Fibroblast of skin of left quadriceps (primary cell): ENCODE measurements at regions not wholly inside any gene's neighbourhood (a gene's known extent, or its start where the extent isn't known, plus 50 kb on each side); places are given as distances from the start of the nearest gene placed in this dataset.
"Not testable (repeated sequence)": the region's sequence is repeated elsewhere in the genome, so short reads cannot be mapped to it uniquely, and the experiment has no call there.

Experiments used
- DNase-seq, 2 experiments: peaks; one replicate each; pipeline ENCODE4 v3.0.0-alpha.2; 2013; ENCODE audit warnings: low read depth in 2 of 2

- DNase-seq, result no peak
These were observed 1019.4 kb downstream of the EPHA7 start for GRCh38 chr6:92399911-92400310.

DNA sequence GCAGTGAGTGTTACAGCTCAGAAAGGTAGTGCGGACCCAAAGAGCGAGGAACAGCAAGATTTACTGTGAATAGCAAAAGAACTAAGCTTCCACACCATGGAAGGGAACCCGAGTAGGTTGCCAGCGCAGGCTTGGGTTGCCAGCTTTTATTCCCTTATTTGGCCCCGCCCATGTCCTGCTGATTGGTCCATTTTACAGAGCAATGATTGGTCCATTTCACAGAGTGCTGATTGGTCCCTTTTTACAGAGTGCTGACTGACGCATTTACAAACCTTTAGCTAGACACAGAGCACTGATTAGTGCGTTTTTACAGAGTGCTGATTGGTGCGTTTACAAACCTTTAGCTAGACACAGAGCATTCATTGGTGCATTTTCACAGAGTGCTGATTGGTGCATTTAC is 1030.7 kb downstream of the EPHA7 start:
- DNase-seq, result not testable (repeated sequence)

GRCh38 chr6:92380803-92381601 is 1038.4 kb downstream of the EPHA7 start:
- DNase-seq, result no peak

DNA sequence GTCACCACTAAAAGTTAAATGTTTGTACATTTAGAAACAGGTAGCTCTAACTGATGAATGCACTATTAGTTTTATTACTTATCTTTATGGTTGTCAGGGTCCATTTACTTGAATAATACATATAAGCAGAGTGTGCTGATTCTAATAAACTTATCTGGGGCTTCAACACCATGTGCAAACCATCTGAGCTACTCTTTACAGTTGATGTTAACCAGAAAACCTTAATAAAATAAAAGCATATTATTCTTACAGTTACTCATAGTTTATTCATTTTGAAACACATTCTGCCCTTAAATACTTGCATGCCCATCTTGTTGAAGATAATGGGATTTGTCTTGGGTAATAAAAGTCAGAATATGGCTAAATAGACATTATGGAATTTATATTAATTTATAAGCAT is 1042.2 kb downstream of the EPHA7 start:
- DNase-seq, result no peak

GRCh38 chr6:92376691-92377090 is 1042.7 kb downstream of the EPHA7 start:
- DNase-seq, result no peak

DNA sequence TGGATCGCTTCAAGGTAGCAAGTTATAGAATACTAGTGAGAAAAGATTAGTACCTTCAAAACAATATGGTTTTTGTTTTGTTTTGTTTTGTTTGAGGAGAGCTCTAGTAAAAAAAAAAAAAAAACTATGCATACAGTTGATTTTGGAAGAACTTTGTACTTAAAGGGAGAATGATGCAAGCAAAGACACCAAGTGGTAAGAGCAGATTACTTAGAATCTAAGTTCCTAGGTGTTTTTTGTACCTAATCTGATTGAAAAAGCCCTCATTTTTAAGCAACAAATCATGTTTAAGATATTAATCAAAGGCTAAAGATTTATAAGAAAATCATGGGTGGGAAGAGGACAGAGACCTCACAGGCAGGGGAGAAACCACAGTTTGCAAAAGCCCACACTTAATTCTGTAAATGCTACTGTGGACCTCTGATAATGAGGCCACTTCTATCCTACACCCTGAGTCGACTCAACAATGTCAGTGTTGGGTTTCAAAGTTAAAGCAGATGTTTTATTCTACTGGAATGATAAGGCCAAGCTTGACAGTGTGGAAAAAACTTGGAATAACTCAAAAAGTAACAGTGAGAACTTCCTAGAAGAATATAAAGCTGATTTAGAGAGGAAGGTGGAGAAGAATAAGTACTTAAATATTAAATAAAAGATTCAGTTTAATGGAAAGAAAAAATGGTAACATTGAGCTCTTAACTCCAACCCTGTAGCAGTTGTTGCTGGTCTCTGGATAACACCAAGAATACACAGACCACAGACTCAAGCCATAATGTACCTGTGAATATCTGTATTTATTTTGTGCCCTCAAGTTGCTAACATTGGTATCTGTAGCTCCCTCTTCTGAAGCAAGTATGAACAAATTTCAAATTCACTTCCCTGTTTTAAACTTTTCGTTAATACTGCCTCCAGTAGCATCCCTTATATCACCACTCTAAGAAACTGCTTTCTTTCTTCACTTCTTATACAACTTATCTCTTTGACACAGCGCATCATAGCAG is 1047.8 kb downstream of the EPHA7 start:
- no peak for DNase-seq

DNA sequence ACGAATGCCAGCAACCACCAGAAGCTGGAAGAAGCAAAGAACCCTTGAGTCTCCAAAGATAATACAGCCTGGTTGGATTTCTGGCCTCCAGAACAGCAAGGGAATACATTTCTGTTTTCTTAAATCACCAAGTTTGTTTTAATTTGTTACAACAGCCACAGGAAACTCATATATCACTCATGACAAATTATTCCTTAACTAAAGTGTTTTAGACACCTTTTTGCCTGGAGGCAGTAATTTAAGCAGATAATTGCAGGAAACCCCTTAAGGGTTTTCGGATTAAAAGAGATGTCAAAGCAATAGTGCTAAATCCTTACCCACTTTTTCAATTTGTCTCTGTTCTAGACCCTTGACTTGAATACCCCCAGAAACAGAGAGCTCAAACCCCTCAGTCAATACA is 1050.0 kb downstream of the EPHA7 start:
- no peak for DNase-seq

DNA sequence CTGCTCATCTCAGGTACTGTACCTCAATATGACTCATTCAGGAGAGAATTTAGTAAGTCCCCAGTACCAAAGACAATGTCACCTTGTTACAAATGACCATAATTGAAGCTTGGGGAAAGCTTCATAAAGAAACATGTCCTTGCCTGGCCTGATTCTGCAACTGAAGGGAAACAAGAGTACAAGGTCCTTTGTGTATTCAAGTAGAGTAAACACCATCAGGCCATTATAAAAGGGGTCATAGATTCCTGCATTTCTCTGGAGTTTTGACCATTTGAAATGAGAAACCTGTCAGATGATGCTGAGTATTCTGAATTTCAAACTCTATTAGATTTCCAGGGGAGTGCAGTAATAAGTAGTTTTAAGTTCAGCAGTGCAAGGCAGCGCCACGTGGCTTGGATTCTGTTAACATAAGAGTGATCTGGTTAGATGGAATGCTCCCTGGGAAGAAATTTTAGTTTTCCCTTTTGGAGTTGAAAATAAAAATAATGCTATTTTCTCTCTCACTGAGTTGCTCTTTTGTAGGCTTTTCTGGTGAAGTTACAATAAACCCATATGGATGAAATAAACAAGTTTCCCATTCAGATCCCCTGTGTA is 1054.3 kb downstream of the EPHA7 start:
- DNase-seq, result no peak

GRCh38 chr6:92363111-92363510 is 1056.2 kb downstream of the EPHA7 start:
- no peak for DNase-seq

- no peak for DNase-seq
These were observed 1057.0 kb downstream of the EPHA7 start for GRCh38 chr6:92362404-92362803.

GRCh38 chr6:92361990-92362389 is 1057.4 kb downstream of the EPHA7 start:
- no peak for DNase-seq

DNA sequence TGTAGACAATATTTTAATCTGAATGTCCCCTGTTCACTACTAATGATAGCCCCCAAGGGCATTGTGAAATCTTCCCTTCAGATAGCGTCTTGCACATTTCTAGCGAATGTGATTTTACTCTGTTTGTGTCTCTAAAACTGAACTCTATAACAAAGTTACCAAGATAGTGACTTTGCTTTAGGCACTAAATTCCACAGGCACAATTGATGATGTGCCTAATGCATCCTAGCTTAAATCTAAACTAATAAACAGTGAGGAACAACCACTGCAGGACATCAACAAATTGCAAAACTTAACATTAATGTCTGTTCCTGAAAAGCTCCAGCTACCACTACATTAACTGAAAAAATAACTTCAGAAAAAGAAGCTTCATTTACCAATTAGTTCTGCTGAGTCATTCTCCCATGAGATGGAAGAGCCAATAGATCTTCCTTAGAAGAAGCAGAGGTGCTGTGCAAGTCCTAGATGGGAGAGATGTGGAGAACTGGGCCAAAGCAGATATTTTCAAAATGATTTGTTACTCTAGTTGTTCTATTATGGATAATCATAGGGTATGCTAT is 1065.0 kb downstream of the EPHA7 start:
- DNase-seq, result no peak

GRCh38 chr6:92352130-92352529 is 1067.2 kb downstream of the EPHA7 start:
- no peak for DNase-seq

DNA sequence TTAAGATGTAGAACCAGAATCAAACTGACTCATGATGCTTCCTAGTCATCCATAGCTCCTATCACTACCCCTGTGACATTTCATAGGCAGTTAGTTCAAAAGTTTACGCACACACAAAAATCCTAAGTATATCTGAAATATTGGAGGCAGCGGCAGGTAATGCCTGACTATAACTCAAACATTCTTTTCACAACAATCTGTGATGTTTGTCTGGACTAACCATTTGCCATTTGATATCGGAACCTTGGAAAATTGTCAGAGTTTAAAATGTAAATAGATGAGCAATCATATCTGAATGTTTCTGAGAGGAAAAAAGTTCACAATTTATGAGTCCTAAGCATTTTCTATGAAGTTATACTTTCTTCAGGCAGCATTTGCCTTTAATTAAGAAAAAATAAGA is 1078.2 kb downstream of the EPHA7 start:
- no peak for DNase-seq

DNA sequence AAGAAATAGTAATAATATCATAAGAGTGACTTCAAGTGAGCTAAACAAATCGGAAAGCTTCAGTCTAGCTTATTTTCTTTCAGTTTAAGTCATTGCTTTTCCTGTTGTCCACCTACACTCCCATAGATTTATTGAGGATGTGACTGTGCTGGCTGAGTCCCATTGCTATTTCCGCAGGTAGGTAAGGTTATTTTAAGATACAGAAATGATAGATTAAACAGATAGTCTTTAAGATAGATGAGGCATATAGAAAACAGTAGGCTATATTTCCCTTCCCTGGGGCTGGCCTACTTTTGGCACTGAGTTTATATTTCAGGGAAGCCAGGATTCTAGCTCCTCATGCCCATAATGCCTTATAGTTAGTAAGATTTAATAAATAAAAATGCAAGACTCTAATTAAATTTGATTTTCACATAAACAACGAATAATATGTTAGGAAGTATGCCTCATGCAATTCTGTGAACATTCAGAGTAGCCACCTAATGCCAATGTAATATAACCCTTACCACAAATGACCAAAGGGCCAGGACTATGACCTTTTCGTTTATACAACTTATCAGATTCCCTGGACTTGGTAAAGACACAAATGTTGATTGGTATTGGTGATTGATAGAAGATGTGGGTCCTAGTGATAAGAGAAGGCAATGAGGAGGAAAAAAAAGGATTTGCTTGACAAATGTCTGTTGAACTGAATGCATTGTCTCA is 1079.3 kb downstream of the EPHA7 start:
- no peak for DNase-seq

DNA sequence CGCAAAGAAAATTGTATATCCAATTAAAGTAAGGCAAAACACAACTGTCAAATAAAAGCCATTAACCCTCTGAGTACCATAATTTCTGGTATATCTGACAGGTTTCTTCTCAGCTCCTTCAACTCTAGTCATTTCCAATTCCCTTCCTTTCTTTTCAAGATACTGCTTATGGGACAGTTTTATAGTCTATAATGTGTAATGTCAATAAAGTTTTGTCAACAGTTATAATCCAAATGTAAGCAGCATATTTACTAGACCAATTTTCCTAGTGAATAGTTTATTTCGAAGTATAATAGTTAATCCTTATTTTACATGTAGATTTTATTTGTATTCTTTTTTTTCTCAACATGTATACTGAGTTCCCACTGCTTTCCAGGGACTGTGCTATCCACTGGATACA is 1081.8 kb downstream of the EPHA7 start:
- no peak for DNase-seq

DNA sequence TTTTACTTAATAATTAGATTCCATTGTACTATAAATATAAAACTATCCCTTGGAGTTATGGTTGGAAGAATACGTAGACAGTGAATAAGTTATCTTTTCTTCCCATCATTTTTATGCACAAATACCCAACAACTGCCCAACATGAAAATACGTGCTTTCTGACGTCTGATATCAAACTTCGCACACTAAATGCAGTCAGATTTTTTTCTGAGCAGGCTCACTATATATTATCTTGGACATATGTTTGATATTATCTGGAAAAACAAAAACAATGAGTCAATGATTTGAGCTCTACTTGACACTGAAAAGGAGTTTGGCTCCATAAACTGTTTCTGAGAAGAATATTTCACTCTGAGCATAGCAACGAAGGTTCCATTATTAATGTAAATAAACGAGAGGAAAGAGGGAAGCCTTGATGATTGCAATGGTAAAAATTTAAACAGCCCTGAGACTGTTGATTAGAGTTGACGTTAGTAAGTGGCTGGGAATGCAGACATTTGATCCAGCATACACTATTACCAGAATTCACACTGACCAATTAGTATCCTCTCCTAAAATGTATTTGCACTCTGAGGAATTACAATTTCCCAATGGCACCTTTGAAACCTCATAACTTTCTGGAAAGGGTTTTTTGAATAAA is 1090.0 kb downstream of the EPHA7 start:
- DNase-seq, result no peak

DNA sequence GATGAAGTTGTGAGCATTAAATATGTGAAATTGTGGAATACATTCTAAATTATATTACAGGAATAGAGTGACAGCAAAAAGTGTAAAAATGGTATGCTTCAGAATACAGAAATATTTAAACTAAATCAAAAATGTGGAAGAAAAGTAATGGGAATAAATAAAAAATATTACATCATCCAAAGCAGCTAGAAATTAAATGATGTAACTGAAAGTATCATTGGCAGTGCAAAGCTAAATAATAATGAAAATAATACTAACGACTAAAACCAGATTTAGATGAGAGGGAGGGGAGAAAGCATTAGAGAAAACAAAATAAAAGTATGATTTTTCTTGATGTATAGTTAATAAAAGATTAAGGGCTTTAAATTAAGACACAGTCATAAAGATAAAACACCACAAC is 1104.0 kb downstream of the EPHA7 start:
- DNase-seq, result no peak

DNA sequence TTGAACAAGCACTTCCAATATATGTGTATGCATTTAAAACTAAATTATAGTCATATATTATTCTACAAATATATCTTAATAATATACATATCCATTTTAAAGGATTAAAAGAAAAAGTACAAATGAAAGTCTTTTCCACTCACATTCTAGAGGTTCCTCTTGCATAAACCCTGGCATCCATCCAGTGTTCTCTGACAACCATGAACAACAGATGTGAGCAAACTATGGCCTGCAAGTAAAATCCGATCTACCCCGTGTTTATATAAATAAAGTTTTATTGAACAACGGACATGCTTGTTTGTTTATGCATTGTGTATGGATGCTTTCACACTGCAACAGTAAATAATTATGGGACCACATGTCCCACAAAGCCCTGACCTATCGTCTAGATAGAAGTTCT is 1122.3 kb downstream of the EPHA7 start:
- no peak for DNase-seq

- DNase-seq, result no peak
These were observed 1127.3 kb downstream of the EPHA7 start for GRCh38 chr6:92292067-92292466.

DNA sequence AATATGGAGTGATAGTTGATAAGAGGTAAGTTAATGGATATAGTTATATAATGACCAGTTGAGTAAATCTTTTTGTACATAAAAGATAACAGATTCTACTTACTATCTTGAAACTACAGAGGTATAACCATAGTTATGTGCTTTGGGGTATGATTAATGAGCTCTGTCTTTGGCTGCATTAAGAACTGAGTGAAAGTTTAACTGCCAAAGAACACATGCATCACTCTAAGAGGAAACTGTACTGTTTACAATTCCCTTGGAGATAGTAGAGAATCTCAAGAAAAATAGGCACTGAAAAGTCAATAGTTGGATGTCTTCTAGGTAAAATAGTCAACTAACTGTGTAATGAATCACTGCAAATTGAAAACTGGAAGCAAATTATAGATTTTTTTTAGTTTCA is 1129.5 kb downstream of the EPHA7 start:
- DNase-seq, result no peak
